NCI-H2081 (cell line): ENCODE measurements at regions not wholly inside any gene's neighbourhood (a gene's known extent, or its start where the extent isn't known, plus 50 kb on each side); places are given as distances from the start of the nearest gene placed in this dataset.
"Not testable (repeated sequence)": the region's sequence is repeated elsewhere in the genome, so short reads cannot be mapped to it uniquely, and the experiment has no call there.

Source experiments
- DNase-seq, 2 experiments: peaks; one replicate each; lab custom pipeline; 2025; lab: John Stamatoyannopoulos, UW

GRCh38 chr4:155450676-155451075, 73.9 kb upstream of the MAP9 start:
- no peak for DNase-seq

GRCh38 chr4:155445306-155445705, 68.5 kb upstream of the MAP9 start:
- DNase-seq: no peak

GRCh38 chr4:155444721-155445120, 68.0 kb upstream of the MAP9 start:
- DNase-seq: no peak

- peak; percentile 52 to 54 for DNase-seq
Measured at GRCh38 chr4:155442267-155443105, 65.7 kb upstream of the MAP9 start.

- DNase-seq: no peak
Measured at GRCh38 chr4:155441475-155441874, 64.7 kb upstream of the MAP9 start.

- not testable (repeated sequence) for DNase-seq
Measured at GRCh38 chr4:155439760-155440159, 63.0 kb upstream of the MAP9 start.

- DNase-seq: no peak
Measured at GRCh38 chr4:155434904-155435303, 58.1 kb upstream of the MAP9 start.

- DNase-seq: no peak
Measured at GRCh38 chr4:155434366-155434765, 57.6 kb upstream of the MAP9 start.

GRCh38 chr4:155433636-155434360, 57.0 kb upstream of the MAP9 start:
- no peak for DNase-seq

GRCh38 chr4:155430895-155431795, 54.4 kb upstream of the MAP9 start:
- DNase-seq: peak; percentile 8 to 49

- no peak for DNase-seq
Measured at GRCh38 chr4:155428128-155428527, 51.4 kb upstream of the MAP9 start.

GRCh38 chr4:155426953-155427352, 50.2 kb upstream of the MAP9 start:
- DNase-seq: no peak
